ENCODE measurements at regions not wholly inside any gene's neighbourhood (a gene's known extent, or its start where the extent isn't known, plus 50 kb on each side); places are given as distances from the start of the nearest gene placed in this dataset.

GRCh38 chr12:105773471-105773870, 365.3 kb downstream of the NUAK1 start:
- H3K4me1 Mint-ChIP-seq (ENCODE audit: low read depth) = no peaks in the 10 kb centered on the region
- intact Hi-C loops (cut with micrococcal nuclease) = no loop called here
- peaks cover 7% of the 10 kb centered on the region for H3K9me3 Mint-ChIP-seq
- no peak overlapping the region for H3K4me3 Mint-ChIP-seq
- no peak for DNase-seq
- CTCF ChIA-PET = no interaction called here
- no peak overlapping the region for H3K27ac Mint-ChIP-seq
- no peaks in the 10 kb centered on the region for H3K36me3 Mint-ChIP-seq (ENCODE audit: low read depth)
- peaks cover 8% of the 10 kb centered on the region for H3K27me3 Mint-ChIP-seq (ENCODE audit: low read depth)

DNA sequence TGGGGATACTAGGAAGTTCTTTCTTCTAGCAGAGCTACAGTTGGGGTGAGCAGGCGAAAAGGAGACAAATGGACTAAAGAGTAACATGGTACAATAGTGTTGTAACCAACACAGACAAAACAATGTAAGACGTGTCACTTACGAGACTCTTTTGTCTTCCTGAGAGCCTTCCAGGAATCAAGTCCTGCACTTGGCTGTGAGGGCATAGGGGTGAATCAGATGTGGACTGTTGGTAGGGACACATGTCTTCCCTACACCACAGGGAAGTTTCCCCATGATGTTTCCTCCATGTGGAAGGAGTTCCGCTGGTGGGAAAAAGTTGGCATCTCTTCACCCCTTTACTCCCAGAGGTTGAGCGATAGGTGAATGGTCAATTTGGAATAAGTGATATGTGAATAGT, 364.7 kb downstream of the NUAK1 start:
- intact Hi-C loops (cut with micrococcal nuclease) = no loop called here
- CTCF ChIA-PET = no interaction called here
- no peaks in the 10 kb centered on the region for H3K4me1 Mint-ChIP-seq (ENCODE audit: low read depth)
- H3K36me3 Mint-ChIP-seq (ENCODE audit: low read depth) = no peaks in the 10 kb centered on the region
- peaks cover 8% of the 10 kb centered on the region for H3K27me3 Mint-ChIP-seq (ENCODE audit: low read depth)
- H3K9me3 Mint-ChIP-seq = peaks cover 7% of the 10 kb centered on the region
- no peak overlapping the region for H3K4me3 Mint-ChIP-seq
- no peak for DNase-seq
- no peak overlapping the region for H3K27ac Mint-ChIP-seq

- peaks cover 8% of the 10 kb centered on the region for H3K27me3 Mint-ChIP-seq (ENCODE audit: low read depth)
- DNase-seq = no peak
- no peaks in the 10 kb centered on the region for H3K36me3 Mint-ChIP-seq (ENCODE audit: low read depth)
- CTCF ChIA-PET = no interaction called here
- H3K9me3 Mint-ChIP-seq = peaks cover 7% of the 10 kb centered on the region
- H3K27ac Mint-ChIP-seq = no peak overlapping the region
- H3K4me3 Mint-ChIP-seq = no peak overlapping the region
- H3K4me1 Mint-ChIP-seq (ENCODE audit: low read depth) = no peaks in the 10 kb centered on the region
- intact Hi-C loops (cut with micrococcal nuclease) = no loop called here
Observed at GRCh38 chr12:105775343-105775742, 363.4 kb downstream of the NUAK1 start.

- Mint-ChIP-seq H3K4me1 (ENCODE audit: low read depth) (peaks cover 9% of the 10 kb centered on the region), H3K36me3 (ENCODE audit: low read depth) (no peaks in the 10 kb centered on the region), H3K27ac (no peak overlapping the region), H3K4me3 (no peak overlapping the region), H3K9me3 (no peaks in the 10 kb centered on the region), H3K27me3 (ENCODE audit: low read depth) (no peaks in the 10 kb centered on the region)
- peak; percentile 10 for DNase-seq
- CTCF ChIA-PET = no interaction called here
- intact Hi-C loops (cut with micrococcal nuclease) = no loop called here
Observed at GRCh38 chr12:105783983-105784947, 354.5 kb downstream of the NUAK1 start.

- CTCF ChIA-PET = no interaction called here
Observed at GRCh38 chr12:105793421-105793820, 345.3 kb downstream of the NUAK1 start.

DNA sequence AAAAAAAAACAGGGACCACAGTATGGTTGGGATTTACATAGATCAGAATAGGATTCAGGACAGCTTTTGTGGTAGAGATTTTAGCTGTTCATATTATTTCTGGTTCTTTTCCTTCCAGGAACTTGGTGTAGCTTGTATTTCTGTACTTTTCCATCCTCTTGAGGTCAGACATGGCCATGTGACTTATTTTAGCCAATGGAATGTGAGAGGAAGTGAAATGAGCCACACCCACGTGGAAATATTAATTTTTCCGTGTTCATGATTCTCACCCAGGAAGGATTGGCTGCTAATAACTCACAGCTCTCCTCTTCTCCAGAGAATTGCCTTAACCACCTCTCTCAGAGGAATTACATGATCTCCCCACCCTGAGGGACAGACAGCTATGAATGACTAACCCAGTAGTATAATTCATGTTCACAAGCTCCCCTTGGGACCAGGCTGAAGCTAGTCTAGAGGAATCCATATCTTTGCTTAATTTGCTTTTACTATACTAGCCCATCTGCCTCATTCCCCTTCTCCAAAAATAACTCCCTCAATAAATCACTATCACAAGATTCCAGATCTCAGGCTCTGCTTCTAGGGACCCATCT, 340.4 kb downstream of the NUAK1 start:
- intact Hi-C loops (cut with micrococcal nuclease) = no loop called here
- Mint-ChIP-seq H3K27ac (no peak overlapping the region), H3K27me3 (ENCODE audit: low read depth) (no peaks in the 10 kb centered on the region), H3K36me3 (ENCODE audit: low read depth) (no peaks in the 10 kb centered on the region), H3K9me3 (no peaks in the 10 kb centered on the region), H3K4me1 (ENCODE audit: low read depth) (no peaks in the 10 kb centered on the region), H3K4me3 (no peak overlapping the region)
- no peak for DNase-seq
- CTCF ChIA-PET = no interaction called here

More at GRCh38 chr12:105793421-105793820, 345.3 kb downstream of the NUAK1 start:
- Mint-ChIP-seq H3K27me3 (ENCODE audit: low read depth) (no peaks in the 10 kb centered on the region), H3K4me3 (no peak overlapping the region), H3K9me3 (no peaks in the 10 kb centered on the region), H3K36me3 (ENCODE audit: low read depth) (no peaks in the 10 kb centered on the region), H3K4me1 (ENCODE audit: low read depth) (no peaks in the 10 kb centered on the region), H3K27ac (no peak overlapping the region)
- intact Hi-C loops (cut with micrococcal nuclease) = no loop called here
- DNase-seq = no peak

DNA sequence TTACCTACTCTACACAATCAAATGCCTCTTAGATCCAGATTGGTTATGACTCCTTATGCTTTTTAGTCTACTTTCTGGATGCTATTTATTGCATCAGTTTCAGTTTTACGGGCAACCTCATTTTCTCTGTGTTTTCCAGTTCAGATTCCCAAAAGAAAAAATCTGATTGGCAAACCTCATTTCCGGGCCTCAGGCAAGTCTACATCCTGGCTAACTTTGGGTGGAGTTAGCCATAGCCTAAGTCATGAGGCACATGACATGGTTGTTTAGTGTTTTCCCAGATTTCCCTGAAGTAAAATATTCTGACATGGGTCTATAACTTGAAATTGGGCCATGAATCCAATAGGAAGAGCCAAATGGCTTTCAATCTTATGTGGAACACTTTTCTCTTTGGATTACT, 339.7 kb downstream of the NUAK1 start:
- no peak overlapping the region for H3K4me3 Mint-ChIP-seq
- H3K27ac Mint-ChIP-seq = no peak overlapping the region
- no peaks in the 10 kb centered on the region for H3K4me1 Mint-ChIP-seq (ENCODE audit: low read depth)
- CTCF ChIA-PET = no interaction called here
- no peaks in the 10 kb centered on the region for H3K27me3 Mint-ChIP-seq (ENCODE audit: low read depth)
- no peak for DNase-seq
- intact Hi-C loops (cut with micrococcal nuclease) = no loop called here
- no peaks in the 10 kb centered on the region for H3K36me3 Mint-ChIP-seq (ENCODE audit: low read depth)
- no peaks in the 10 kb centered on the region for H3K9me3 Mint-ChIP-seq

- no peaks in the 10 kb centered on the region for H3K9me3 Mint-ChIP-seq
- CTCF ChIA-PET = no interaction called here
- H3K4me3 Mint-ChIP-seq = no peak overlapping the region
- H3K4me1 Mint-ChIP-seq (ENCODE audit: low read depth) = no peaks in the 10 kb centered on the region
- no peaks in the 10 kb centered on the region for H3K27me3 Mint-ChIP-seq (ENCODE audit: low read depth)
- DNase-seq = no peak
- intact Hi-C loops (cut with micrococcal nuclease) = no loop called here
- no peaks in the 10 kb centered on the region for H3K36me3 Mint-ChIP-seq (ENCODE audit: low read depth)
- no peak overlapping the region for H3K27ac Mint-ChIP-seq
Observed at GRCh38 chr12:105801351-105801750, 337.4 kb downstream of the NUAK1 start.

DNA sequence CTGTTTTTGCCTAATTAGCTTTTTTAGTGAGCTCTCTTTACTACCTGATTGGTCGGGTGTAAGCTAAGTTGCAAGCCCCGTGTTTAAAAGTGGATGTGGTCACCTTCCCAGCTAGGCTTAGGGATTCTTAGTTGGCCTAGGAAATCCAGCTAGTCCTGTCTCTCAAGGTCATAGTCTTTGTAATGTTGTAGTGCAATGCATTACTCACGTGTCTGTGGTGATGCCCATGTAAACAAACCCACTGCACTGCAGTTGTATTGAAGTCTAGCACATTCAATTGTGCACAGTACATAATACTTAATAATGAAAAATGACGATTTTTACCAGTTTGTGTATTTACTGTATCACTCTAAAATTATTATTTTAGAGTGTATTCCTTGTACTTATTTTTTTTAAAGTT, 335.5 kb downstream of the NUAK1 start:
- no peaks in the 10 kb centered on the region for H3K9me3 Mint-ChIP-seq
- no peak for DNase-seq
- H3K27me3 Mint-ChIP-seq (ENCODE audit: low read depth) = no peaks in the 10 kb centered on the region

GRCh38 chr12:105804591-105805265, 334.0 kb downstream of the NUAK1 start:
- H3K36me3 Mint-ChIP-seq (ENCODE audit: low read depth) = no peaks in the 10 kb centered on the region
- DNase-seq = no peak
- no peaks in the 10 kb centered on the region for H3K9me3 Mint-ChIP-seq
- no peaks in the 10 kb centered on the region for H3K4me1 Mint-ChIP-seq (ENCODE audit: low read depth)
- CTCF ChIA-PET = interaction anchor here (0.6 kb wide), 1 partner anchor 130 kb away, joined by 3 read pairs; no protein-coding TSS in a partner anchor
- intact Hi-C loops (cut with micrococcal nuclease) = no loop called here
- no peak overlapping the region for H3K27ac Mint-ChIP-seq
- no peak overlapping the region for H3K4me3 Mint-ChIP-seq
- no peaks in the 10 kb centered on the region for H3K27me3 Mint-ChIP-seq (ENCODE audit: low read depth)

More for the DNA sequence above, 335.5 kb downstream of the NUAK1 start:
- Mint-ChIP-seq H3K4me1 (ENCODE audit: low read depth) (no peaks in the 10 kb centered on the region), H3K27ac (no peak overlapping the region), H3K36me3 (ENCODE audit: low read depth) (no peaks in the 10 kb centered on the region), H3K4me3 (no peak overlapping the region)
- CTCF ChIA-PET = no interaction called here
- intact Hi-C loops (cut with micrococcal nuclease) = no loop called here

- CTCF ChIA-PET = no interaction called here
- H3K27me3 Mint-ChIP-seq (ENCODE audit: low read depth) = no peaks in the 10 kb centered on the region
- intact Hi-C loops (cut with micrococcal nuclease) = no loop called here
- no peaks in the 10 kb centered on the region for H3K9me3 Mint-ChIP-seq
- H3K36me3 Mint-ChIP-seq (ENCODE audit: low read depth) = no peaks in the 10 kb centered on the region
- no peaks in the 10 kb centered on the region for H3K4me1 Mint-ChIP-seq (ENCODE audit: low read depth)
- H3K27ac Mint-ChIP-seq = no peak overlapping the region
- DNase-seq = no peak
- no peak overlapping the region for H3K4me3 Mint-ChIP-seq
Observed at GRCh38 chr12:105805730-105806399, 332.9 kb downstream of the NUAK1 start.

- no peaks in the 10 kb centered on the region for H3K27me3 Mint-ChIP-seq (ENCODE audit: low read depth)
- CTCF ChIA-PET = no interaction called here
- H3K4me3 Mint-ChIP-seq = no peak overlapping the region
- H3K9me3 Mint-ChIP-seq = no peaks in the 10 kb centered on the region
- H3K4me1 Mint-ChIP-seq (ENCODE audit: low read depth) = no peaks in the 10 kb centered on the region
- H3K27ac Mint-ChIP-seq = no peak overlapping the region
- no peaks in the 10 kb centered on the region for H3K36me3 Mint-ChIP-seq (ENCODE audit: low read depth)
- no peak for DNase-seq
- intact Hi-C loops (cut with micrococcal nuclease) = no loop called here
Observed at GRCh38 chr12:105806400-105806770, 332.4 kb downstream of the NUAK1 start.

Measured in activated naive CD4-positive, alpha-beta T cell treated with anti-CD3 and anti-CD28 coated beads for 36 hours (primary cell).